Lung (tissue), 11 donors: ENCODE measurements at regions not wholly inside any gene's neighbourhood (a gene's known extent, or its start where the extent isn't known, plus 50 kb on each side); places are given as distances from the start of the nearest gene placed in this dataset.
A peak's percentile ranks its signal among the peaks of the same experiment; 100 is the strongest.
"Not testable (repeated sequence)": the region's sequence is repeated elsewhere in the genome, so short reads cannot be mapped to it uniquely, and the experiment has no call there.

Experiments
- ATAC-seq: fragments of 200-7000 bp; cut with Tn5 transposase; one replicate; pipeline ENCODE4 v1.9.1; 2020; ENCODE audit warnings: moderate number of reproducible peaks; ENCODE audit not compliant: insufficient read depth, low FRiP score
- DNase-seq, 3 donors: peaks; one replicate each; pipeline ENCODE4 v3.0.0-alpha.2; 2013 to 2017
- H3K27ac ChIP-seq, 2 donors: one replicate each; pipeline ENCODE4 v1.5.1; 2013; ENCODE audit warnings: mild to moderate bottlenecking in 2 of 2, moderate library complexity in 2 of 2, control low read depth in 1 of 2, inconsistent platforms in 1 of 2, low read depth in 1 of 2, low read length in 1 of 2
- H3K27me3 ChIP-seq, 3 donors: one replicate each; pipeline ENCODE4 v1.5.1; 2013; ENCODE audit warnings: low read length in 2 of 3; ENCODE audit not compliant: control insufficient read depth in 3 of 3, insufficient read depth in 3 of 3
- H3K36me3 ChIP-seq, 4 donors: one replicate each; pipeline ENCODE4 v1.5.1; 2013; ENCODE audit warnings: low read length in 4 of 4, mild to moderate bottlenecking in 1 of 4, moderate library complexity in 1 of 4; ENCODE audit not compliant: control insufficient read depth in 4 of 4, insufficient read depth in 4 of 4
- H3K4me1 ChIP-seq, 5 donors: one replicate each; pipeline ENCODE4 v1.5.1; 2013; ENCODE audit warnings: low read length in 5 of 5, mild to moderate bottlenecking in 2 of 5, moderate library complexity in 1 of 5; ENCODE audit not compliant: control insufficient read depth in 5 of 5, insufficient read depth in 5 of 5
- H3K4me3 ChIP-seq: one replicate; pipeline ENCODE4 v1.5.1; 2013; ENCODE audit warnings: mild to moderate bottlenecking, control low read depth, moderate library complexity
- H3K9ac ChIP-seq, 2 donors: one replicate each; pipeline ENCODE4 v1.5.1; 2013; ENCODE audit warnings: low read length in 2 of 2, control low read depth in 1 of 2; ENCODE audit not compliant: insufficient read depth in 1 of 2
- H3K9me3 ChIP-seq, 4 donors: one replicate each; pipeline ENCODE4 v1.5.1; 2013; ENCODE audit warnings: low read length in 3 of 4, mild to moderate bottlenecking in 1 of 4, moderate library complexity in 1 of 4; ENCODE audit not compliant: control insufficient read depth in 4 of 4, insufficient read depth in 3 of 4
- WGBS, 2 donors: extraction: QIAGEN DNeasy Blood & Tissue Kit; methylation state at CpG; one replicate each; pipeline ENCODE4 v1.1.7; 2013; 5-methylcytosine and 5-hydroxymethylcytosine counted together
- TF ChIP-seq, protein P1 (sequence below): IDR thresholded peaks from 2 replicates; pipeline ENCODE4 v1.5.1; 2012; ENCODE audit warnings: mild to moderate bottlenecking; ENCODE audit errors: control extremely low read depth, extremely low read depth
- donor health status: control.
- donor health status: control.
- donor health status: Bipolar disorder and iron deficiency.
- donor health status: healthy.
- donor health status: DM: yes; HTN: yes; CAD: no.

DNA sequence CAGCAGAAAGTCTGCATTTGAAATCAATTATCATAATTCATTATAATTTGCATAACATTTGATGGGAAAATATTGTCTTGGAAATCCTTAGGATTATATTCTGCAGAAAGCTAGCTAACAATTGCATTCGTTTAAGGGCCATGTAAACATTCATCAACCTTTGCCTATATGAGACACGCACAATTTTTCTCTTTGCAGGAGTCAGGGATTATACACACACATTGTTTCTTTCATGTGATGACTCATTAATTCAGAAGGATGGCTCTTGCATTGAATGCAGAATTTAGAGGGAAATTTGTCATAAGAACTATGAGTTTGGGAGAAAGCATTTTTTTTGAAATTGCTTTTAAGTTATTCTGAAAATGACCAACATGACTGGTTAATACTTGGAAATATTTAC lies 844.7 kb downstream of the DIPK2A start:
- H3K36me3 ChIP-seq, result no peaks in the 10 kb centered on the region
- no peak overlapping the region for H3K27ac ChIP-seq
- peaks cover 0 to 3% (median 0%) of the 10 kb centered on the region in 4 donors for H3K9me3 ChIP-seq
- no peak overlapping the region for H3K9ac ChIP-seq
- no peak for ATAC-seq
- 80 to 85% methylated on average over 2 of the region's 2 CpGs for WGBS, 2 donors
- TF ChIP-seq, protein P1, sequence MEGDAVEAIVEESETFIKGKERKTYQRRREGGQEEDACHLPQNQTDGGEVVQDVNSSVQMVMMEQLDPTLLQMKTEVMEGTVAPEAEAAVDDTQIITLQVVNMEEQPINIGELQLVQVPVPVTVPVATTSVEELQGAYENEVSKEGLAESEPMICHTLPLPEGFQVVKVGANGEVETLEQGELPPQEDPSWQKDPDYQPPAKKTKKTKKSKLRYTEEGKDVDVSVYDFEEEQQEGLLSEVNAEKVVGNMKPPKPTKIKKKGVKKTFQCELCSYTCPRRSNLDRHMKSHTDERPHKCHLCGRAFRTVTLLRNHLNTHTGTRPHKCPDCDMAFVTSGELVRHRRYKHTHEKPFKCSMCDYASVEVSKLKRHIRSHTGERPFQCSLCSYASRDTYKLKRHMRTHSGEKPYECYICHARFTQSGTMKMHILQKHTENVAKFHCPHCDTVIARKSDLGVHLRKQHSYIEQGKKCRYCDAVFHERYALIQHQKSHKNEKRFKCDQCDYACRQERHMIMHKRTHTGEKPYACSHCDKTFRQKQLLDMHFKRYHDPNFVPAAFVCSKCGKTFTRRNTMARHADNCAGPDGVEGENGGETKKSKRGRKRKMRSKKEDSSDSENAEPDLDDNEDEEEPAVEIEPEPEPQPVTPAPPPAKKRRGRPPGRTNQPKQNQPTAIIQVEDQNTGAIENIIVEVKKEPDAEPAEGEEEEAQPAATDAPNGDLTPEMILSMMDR, result no peak
- H3K4me3 ChIP-seq, result no peak overlapping the region
- no peaks in the 10 kb centered on the region for H3K27me3 ChIP-seq
- peaks cover 0 to 5% (median 5%) of the 10 kb centered on the region in 5 donors for H3K4me1 ChIP-seq
- DNase-seq, result no peak

DNA sequence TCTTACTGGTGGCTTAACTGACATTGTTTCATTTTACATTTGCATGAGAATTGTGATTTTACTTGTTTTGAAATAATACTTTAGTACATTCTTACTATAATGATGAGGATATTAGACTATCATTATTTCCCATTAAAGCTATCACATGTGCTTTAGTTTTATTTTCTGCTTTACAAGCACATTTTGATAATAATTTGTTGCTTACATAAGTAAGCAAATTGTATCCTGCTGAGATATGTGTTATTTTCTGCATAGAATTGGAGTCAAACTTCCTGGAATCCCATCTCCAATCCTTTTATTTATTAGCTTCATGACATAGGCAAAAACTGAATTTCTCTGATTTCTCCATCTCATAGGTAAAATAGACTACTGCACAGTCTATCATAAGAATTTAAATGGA lies 847.4 kb downstream of the DIPK2A start:
- TF ChIP-seq, protein P1, result no peak
- DNase-seq (peak in 1 of 3 donors; percentile 1), ATAC-seq (no peak)
- Histone ChIP-seq H3K9me3 (peaks cover 0 to 3% (median 0%) of the 10 kb centered on the region in 4 donors), H3K27me3 (no peaks in the 10 kb centered on the region), H3K4me1 (peaks cover 0 to 5% (median 5%) of the 10 kb centered on the region in 5 donors), H3K36me3 (no peaks in the 10 kb centered on the region), H3K27ac (no peak overlapping the region), H3K4me3 (no peak overlapping the region), H3K9ac (no peak overlapping the region)

DNA sequence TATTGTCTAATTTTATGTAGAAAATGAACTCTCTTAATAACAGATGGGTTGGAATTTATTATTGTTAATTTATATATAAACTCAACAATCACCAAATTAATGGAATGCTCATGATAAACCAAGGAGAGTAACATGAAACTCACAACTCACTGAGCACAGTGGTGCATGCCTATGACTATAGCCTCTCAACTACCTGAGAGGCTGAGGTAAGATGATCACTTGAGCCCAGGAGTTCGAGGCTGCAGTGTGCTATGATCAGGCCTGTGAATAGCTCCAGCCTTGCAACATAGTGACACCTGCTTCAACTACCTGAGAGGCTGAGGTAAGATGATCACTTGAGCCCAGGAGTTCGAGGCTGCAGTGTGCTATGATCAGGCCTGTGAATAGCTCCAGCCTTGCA lies 848.6 kb downstream of the DIPK2A start:
- not testable (repeated sequence) for H3K9me3 ChIP-seq, H3K4me1 ChIP-seq, H3K36me3 ChIP-seq, H3K4me3 ChIP-seq, H3K27ac ChIP-seq, ATAC-seq, H3K27me3 ChIP-seq, DNase-seq, H3K9ac ChIP-seq
- WGBS, 2 donors, result 63 to 73% methylated on average over 2 of the region's 2 CpGs

DNA sequence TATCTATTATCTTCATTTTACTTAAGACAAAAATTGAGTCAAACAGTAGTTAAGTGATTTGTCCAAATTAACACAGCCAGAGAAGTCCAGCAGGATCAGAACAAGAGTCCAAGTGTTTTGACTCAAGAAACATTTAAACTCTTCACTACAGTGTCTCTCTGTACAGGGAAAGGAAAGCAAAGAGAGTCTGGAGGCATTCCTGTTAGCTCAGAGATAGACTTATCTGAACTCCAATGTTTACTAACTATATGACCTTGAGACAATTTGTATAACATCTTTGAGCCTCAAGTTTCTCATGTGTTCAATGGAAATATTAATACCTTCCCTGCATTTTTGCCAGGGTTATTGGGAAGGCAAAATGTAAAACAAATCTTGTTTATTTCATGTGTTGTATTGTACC lies 849.1 kb downstream of the DIPK2A start:
- DNase-seq (no peak), ATAC-seq (no peak)
- H3K4me3 ChIP-seq, result no peak overlapping the region
- TF ChIP-seq, protein P1, result no peak
- H3K9ac ChIP-seq, result no peak overlapping the region
- no peaks in the 10 kb centered on the region for H3K36me3 ChIP-seq
- no peaks in the 10 kb centered on the region for H3K27me3 ChIP-seq
- peaks cover 0 to 5% (median 5%) of the 10 kb centered on the region in 5 donors for H3K4me1 ChIP-seq
- no peak overlapping the region for H3K27ac ChIP-seq
- no peaks in the 10 kb centered on the region for H3K9me3 ChIP-seq
